ENCODE measurements at regions not wholly inside any gene's neighbourhood (a gene's known extent, or its start where the extent isn't known, plus 50 kb on each side); places are given as distances from the start of the nearest gene placed in this dataset.

- H3K4me3 ChIP-seq (ENCODE audit: low read depth, low read length), result no peak overlapping the region
- no peak for DNase-seq (ENCODE audit: low read depth)
Measured at GRCh38 chr10:111532139-111532538, 455.3 kb downstream of the ADRA2A start.

GRCh38 chr10:111539246-111539645 lies 462.4 kb downstream of the ADRA2A start:
- H3K4me3 ChIP-seq (ENCODE audit: low read depth, low read length), result no peak overlapping the region
- no peak for DNase-seq (ENCODE audit: low read depth)

GRCh38 chr10:111543854-111544253 lies 467.0 kb downstream of the ADRA2A start:
- H3K4me3 ChIP-seq (ENCODE audit: low read depth, low read length), result no peak overlapping the region
- DNase-seq (ENCODE audit: low read depth), result no peak

- no peak overlapping the region for H3K4me3 ChIP-seq (ENCODE audit: low read depth, low read length)
- no peak for DNase-seq (ENCODE audit: low read depth)
Measured at GRCh38 chr10:111545861-111546605, 469.2 kb downstream of the ADRA2A start.

- no peak overlapping the region for H3K4me3 ChIP-seq (ENCODE audit: low read depth, low read length)
Measured at GRCh38 chr10:111548084-111548726, 471.4 kb downstream of the ADRA2A start.

GRCh38 chr10:111551001-111551400 lies 474.2 kb downstream of the ADRA2A start:
- no peak for DNase-seq (ENCODE audit: low read depth)

More at GRCh38 chr10:111548084-111548726, 471.4 kb downstream of the ADRA2A start:
- no peak for DNase-seq (ENCODE audit: low read depth)

GRCh38 chr10:111556666-111557065 lies 479.8 kb downstream of the ADRA2A start:
- no peak for DNase-seq (ENCODE audit: low read depth)
- no peak overlapping the region for H3K4me3 ChIP-seq (ENCODE audit: low read depth, low read length)

More at GRCh38 chr10:111551001-111551400, 474.2 kb downstream of the ADRA2A start:
- no peak overlapping the region for H3K4me3 ChIP-seq (ENCODE audit: low read depth, low read length)

GRCh38 chr10:111558211-111558610 lies 481.4 kb downstream of the ADRA2A start:
- H3K4me3 ChIP-seq (ENCODE audit: low read depth, low read length), result no peak overlapping the region
- DNase-seq (ENCODE audit: low read depth), result no peak

- H3K4me3 ChIP-seq (ENCODE audit: low read depth, low read length), result no peak overlapping the region
- no peak for DNase-seq (ENCODE audit: low read depth)
Measured at GRCh38 chr10:111560027-111560426, 483.2 kb downstream of the ADRA2A start.

- H3K4me3 ChIP-seq (ENCODE audit: low read depth, low read length), result no peak overlapping the region
- DNase-seq (ENCODE audit: low read depth), result no peak
Measured at GRCh38 chr10:111561124-111561523, 484.3 kb downstream of the ADRA2A start.

GRCh38 chr10:111565542-111565941 lies 488.7 kb downstream of the ADRA2A start:
- H3K4me3 ChIP-seq (ENCODE audit: low read depth, low read length), result no peak overlapping the region
- no peak for DNase-seq (ENCODE audit: low read depth)

- no peak overlapping the region for H3K4me3 ChIP-seq (ENCODE audit: low read depth, low read length)
- DNase-seq (ENCODE audit: low read depth), result no peak
Measured at GRCh38 chr10:111578076-111578475, 501.2 kb downstream of the ADRA2A start.

- no peak overlapping the region for H3K4me3 ChIP-seq (ENCODE audit: low read depth, low read length)
- no peak for DNase-seq (ENCODE audit: low read depth)
Measured at GRCh38 chr10:111579473-111579872, 502.6 kb downstream of the ADRA2A start.

GRCh38 chr10:111590703-111591102 lies 513.9 kb downstream of the ADRA2A start:
- H3K4me3 ChIP-seq (ENCODE audit: low read depth, low read length), result no peak overlapping the region
- DNase-seq (ENCODE audit: low read depth), result no peak

- no peak for DNase-seq (ENCODE audit: low read depth)
- H3K4me3 ChIP-seq (ENCODE audit: low read depth, low read length), result no peak overlapping the region
Measured at GRCh38 chr10:111593578-111593977, 516.7 kb downstream of the ADRA2A start.

- H3K4me3 ChIP-seq (ENCODE audit: low read depth, low read length), result no peak overlapping the region
- no peak for DNase-seq (ENCODE audit: low read depth)
Measured at GRCh38 chr10:111595173-111595572, 518.3 kb downstream of the ADRA2A start.

GRCh38 chr10:111598433-111599059 lies 521.7 kb downstream of the ADRA2A start:
- peak; percentile 10 for DNase-seq (ENCODE audit: low read depth)

GRCh38 chr10:111599943-111600342 lies 523.1 kb downstream of the ADRA2A start:
- no peak for DNase-seq (ENCODE audit: low read depth)
- H3K4me3 ChIP-seq (ENCODE audit: low read depth, low read length), result no peak overlapping the region

More at GRCh38 chr10:111598433-111599059, 521.7 kb downstream of the ADRA2A start:
- H3K4me3 ChIP-seq (ENCODE audit: low read depth, low read length), result no peak overlapping the region

- H3K4me3 ChIP-seq (ENCODE audit: low read depth, low read length), result no peak overlapping the region
- no peak for DNase-seq (ENCODE audit: low read depth)
Measured at GRCh38 chr10:111600772-111601171, 523.9 kb downstream of the ADRA2A start.

GRCh38 chr10:111612273-111612672 lies 535.4 kb downstream of the ADRA2A start:
- no peak overlapping the region for H3K4me3 ChIP-seq (ENCODE audit: low read depth, low read length)

More at GRCh38 chr10:111612273-111612672, 535.4 kb downstream of the ADRA2A start:
- DNase-seq (ENCODE audit: low read depth), result no peak
